Thyroid gland (tissue), 4 donors: ENCODE measurements at regions not wholly inside any gene's neighbourhood (a gene's known extent, or its start where the extent isn't known, plus 50 kb on each side); places are given as distances from the start of the nearest gene placed in this dataset.

Experiments used
- CTCF ChIP-seq, 6 experiments: fragments of 200-600 bp in 3 of 6; fragments of 450-650 bp in 3 of 6; sonication (generic) in 3 of 6; IDR thresholded peaks; one replicate each; pipeline ENCODE4 v1.5.1; 2016 to 2019; ENCODE audit warnings: antibody characterized with exemption in 6 of 6, mild to moderate bottlenecking in 2 of 6, inconsistent platforms in 1 of 6, moderate library complexity in 1 of 6
- POLR2A ChIP-seq, 2 donors: fragments of 450-650 bp; IDR thresholded peaks; one replicate each; pipeline ENCODE4 v1.6.1; 2017; ENCODE audit warnings: antibody characterized with exemption in 2 of 2, mild to moderate bottlenecking in 2 of 2, moderate library complexity in 1 of 2

DNA sequence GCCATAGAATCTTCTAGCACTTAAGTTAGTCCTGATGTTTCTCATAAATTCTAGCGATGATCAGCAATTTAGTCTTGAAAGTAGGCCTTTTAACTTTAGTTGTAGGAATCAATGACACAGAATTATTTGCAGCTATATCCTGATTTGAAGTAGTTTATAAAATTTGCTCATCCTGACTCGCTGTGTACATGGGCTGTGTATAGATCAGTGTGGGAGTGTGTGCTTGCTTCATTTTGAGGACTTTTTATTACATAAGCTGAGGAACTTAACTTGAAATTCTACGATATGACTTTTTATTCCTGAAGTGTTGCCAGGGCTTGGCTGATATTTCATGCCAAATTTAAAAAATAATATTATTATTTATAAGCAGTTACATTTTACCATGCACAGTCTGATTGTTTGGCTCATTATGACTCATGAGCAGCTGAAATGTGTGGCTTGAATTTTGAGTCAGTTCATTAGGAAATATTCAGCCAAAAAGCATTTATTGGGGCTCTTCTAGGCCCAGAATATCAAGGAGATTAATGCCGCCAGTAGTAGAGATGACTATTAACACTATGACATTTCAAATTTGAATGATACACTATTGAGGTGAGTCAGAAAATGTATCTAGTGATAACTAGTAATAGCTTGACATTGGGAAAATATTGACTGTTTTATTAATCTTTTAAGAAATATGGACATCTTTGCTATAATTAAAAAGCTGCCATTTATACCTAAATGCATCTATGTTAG, 128.9 kb upstream of the LIMCH1 start:
- no peak for TF ChIP-seq CTCF (IDR thresholded peaks at IDR 0.05)
- TF ChIP-seq POLR2A (IDR thresholded peaks at IDR 0.05): no peak
